GM21737 (cell line): ENCODE measurements at regions not wholly inside any gene's neighbourhood (a gene's known extent, or its start where the extent isn't known, plus 50 kb on each side); places are given as distances from the start of the nearest gene placed in this dataset.
A peak's percentile ranks its signal among the peaks of the same experiment; 100 is the strongest.

Experiments
- ATAC-seq: cut with Tn5 transposase; IDR thresholded peaks from one replicate; pipeline ENCODE4 v1.9.1; 2021; ENCODE audit warnings: mild to moderate bottlenecking, moderate library complexity; ENCODE audit not compliant: unreplicated experiment

GRCh38 chr4:175946472-175947116, 119.0 kb upstream of the WDR17 start:
- no peak for ATAC-seq

GRCh38 chr4:175947117-175947722, 118.4 kb upstream of the WDR17 start:
- no peak for ATAC-seq

- no peak for ATAC-seq
Measured at GRCh38 chr4:175951794-175952193, 113.8 kb upstream of the WDR17 start.

GRCh38 chr4:175953116-175953515, 112.5 kb upstream of the WDR17 start:
- no peak for ATAC-seq

GRCh38 chr4:175953960-175954521, 111.6 kb upstream of the WDR17 start:
- ATAC-seq: peak; percentile 72

GRCh38 chr4:175954685-175955084, 111.0 kb upstream of the WDR17 start:
- no peak for ATAC-seq

GRCh38 chr4:175961604-175962003, 104.0 kb upstream of the WDR17 start:
- ATAC-seq: peak; percentile 94

GRCh38 chr4:175970072-175970471, 95.6 kb upstream of the WDR17 start:
- no peak for ATAC-seq

GRCh38 chr4:175970724-175971123, 94.9 kb upstream of the WDR17 start:
- ATAC-seq: no peak

- ATAC-seq: no peak
Measured at GRCh38 chr4:175971388-175972179, 94.1 kb upstream of the WDR17 start.

GRCh38 chr4:175973027-175973923, 92.4 kb upstream of the WDR17 start:
- ATAC-seq: no peak

GRCh38 chr4:175983636-175984035, 82.0 kb upstream of the WDR17 start:
- ATAC-seq: no peak

GRCh38 chr4:175986668-175987067, 79.0 kb upstream of the WDR17 start:
- no peak for ATAC-seq

- no peak for ATAC-seq
Measured at GRCh38 chr4:175988511-175988910, 77.1 kb upstream of the WDR17 start.

GRCh38 chr4:175996206-175996605, 69.4 kb upstream of the WDR17 start:
- no peak for ATAC-seq

- ATAC-seq: no peak
Measured at GRCh38 chr4:175997291-175997690, 68.3 kb upstream of the WDR17 start.

GRCh38 chr4:175998782-175999181, 66.9 kb upstream of the WDR17 start:
- ATAC-seq: no peak

- ATAC-seq: no peak
Measured at GRCh38 chr4:175999944-176000343, 65.7 kb upstream of the WDR17 start.

- ATAC-seq: no peak
Measured at GRCh38 chr4:176001151-176002006, 64.3 kb upstream of the WDR17 start.
